ENCODE measurements at regions not wholly inside any gene's neighbourhood (a gene's known extent, or its start where the extent isn't known, plus 50 kb on each side); places are given as distances from the start of the nearest gene placed in this dataset.

DNA sequence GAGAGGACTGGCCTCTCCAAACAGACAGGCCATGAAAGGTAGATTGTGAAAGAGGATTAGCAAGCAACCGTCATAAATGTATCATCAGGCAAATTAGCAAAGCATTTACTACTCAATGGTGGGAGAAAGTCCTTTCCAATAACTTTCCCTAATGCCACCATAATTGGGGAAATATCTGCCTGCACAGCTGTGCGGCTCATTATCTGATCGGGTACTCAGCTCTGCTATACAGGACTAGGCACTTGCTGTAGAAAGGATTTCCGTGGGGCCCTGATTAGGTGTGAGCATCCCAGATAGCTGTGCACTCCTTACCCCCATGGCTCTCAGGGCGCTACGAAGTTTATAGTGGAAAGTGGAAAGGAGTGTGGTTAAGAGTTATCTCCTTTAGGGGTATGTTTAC is 309.7 kb upstream of the PLET1 start:
- TF ChIP-seq, protein P1, sequence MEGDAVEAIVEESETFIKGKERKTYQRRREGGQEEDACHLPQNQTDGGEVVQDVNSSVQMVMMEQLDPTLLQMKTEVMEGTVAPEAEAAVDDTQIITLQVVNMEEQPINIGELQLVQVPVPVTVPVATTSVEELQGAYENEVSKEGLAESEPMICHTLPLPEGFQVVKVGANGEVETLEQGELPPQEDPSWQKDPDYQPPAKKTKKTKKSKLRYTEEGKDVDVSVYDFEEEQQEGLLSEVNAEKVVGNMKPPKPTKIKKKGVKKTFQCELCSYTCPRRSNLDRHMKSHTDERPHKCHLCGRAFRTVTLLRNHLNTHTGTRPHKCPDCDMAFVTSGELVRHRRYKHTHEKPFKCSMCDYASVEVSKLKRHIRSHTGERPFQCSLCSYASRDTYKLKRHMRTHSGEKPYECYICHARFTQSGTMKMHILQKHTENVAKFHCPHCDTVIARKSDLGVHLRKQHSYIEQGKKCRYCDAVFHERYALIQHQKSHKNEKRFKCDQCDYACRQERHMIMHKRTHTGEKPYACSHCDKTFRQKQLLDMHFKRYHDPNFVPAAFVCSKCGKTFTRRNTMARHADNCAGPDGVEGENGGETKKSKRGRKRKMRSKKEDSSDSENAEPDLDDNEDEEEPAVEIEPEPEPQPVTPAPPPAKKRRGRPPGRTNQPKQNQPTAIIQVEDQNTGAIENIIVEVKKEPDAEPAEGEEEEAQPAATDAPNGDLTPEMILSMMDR (IDR thresholded peaks at IDR 0.05; ENCODE audit: extremely low read depth in 1 of 2, insufficient read depth in 1 of 2, low read depth in 1 of 2, low read length in 2 of 2) = no peak
- TF ChIP-seq POLR2AphosphoS5 (IDR thresholded peaks at IDR 0.05; ENCODE audit: insufficient read depth, low read depth, low read length) = no peak
